A549 (cell line): ENCODE measurements at regions not wholly inside any gene's neighbourhood (a gene's known extent, or its start where the extent isn't known, plus 50 kb on each side); places are given as distances from the start of the nearest gene placed in this dataset.

ENCODE experiments used
- ATAC-seq, 2 experiments: fragments of 200-7000 bp in 1 of 2; fragments of >200 bp in 1 of 2; cut with Nextera tagmentation in 1 of 2; cut with Tn5 transposase in 1 of 2; 3 replicates each; pipeline versions ENCODE4 v1.8.0 to v1.9.1; 2018 to 2020; ENCODE audit warnings: mild to moderate bottlenecking in 1 of 2, moderate library complexity in 1 of 2
- CTCF ChIA-PET: fragments of 300-600 bp; sonication (Branson Sonifier 250); formaldehyde crosslinking; extraction: SDS; loops from one replicate; lab custom pipeline; 2021; ENCODE audit warnings: antibody characterized with exemption, inconsistent platforms; lab: Yijun Ruan, JAX
- POLR2A ChIA-PET: fragments of 350-600 bp; formaldehyde crosslinking; extraction: SDS; loops from one replicate; lab custom pipeline; 2021; ENCODE audit warnings: antibody characterized with exemption, inconsistent platforms; lab: Yijun Ruan, JAX
- DNase-seq, 2 experiments: peaks; one replicate each; pipeline versions ENCODE4 v3.0.0 to v3.0.0-alpha.2; 2011 to 2016; ENCODE audit warnings: low read depth in 1 of 2, low spot score in 1 of 2
- FAIRE-seq: peaks from 2 replicates; lab custom pipeline; 2011; peaks lifted over from hg19 to GRCh38; lab: Jason Lieb, UNC
- H3K27ac ChIP-seq, 2 experiments: fragments of >200 bp; sonication (Bioruptor Twin); formaldehyde crosslinking; 3 replicates each; pipeline ENCODE4 v1.5.1; 2016 to 2017
- H3K4me1 ChIP-seq: fragments of >200 bp; sonication (Bioruptor Twin); formaldehyde crosslinking; 3 replicates; pipeline ENCODE4 v1.6.1; 2016
- H3K4me2 ChIP-seq: fragments of >200 bp; sonication (Bioruptor Twin); formaldehyde crosslinking; 3 replicates; pipeline ENCODE4 v1.6.1; 2016
- H3K4me3 ChIP-seq: fragments of >200 bp; sonication (Bioruptor Twin); formaldehyde crosslinking; 3 replicates; pipeline ENCODE4 v1.5.1; 2016
- H3K9me3 ChIP-seq: fragments of >200 bp; sonication (Bioruptor Twin); formaldehyde crosslinking; 3 replicates; pipeline ENCODE4 v1.6.1; 2016
- CBX2 ChIP-seq: fragments of 200-600 bp; sonication (generic); IDR thresholded peaks from 2 replicates; pipeline ENCODE4 v1.6.1; 2016; ENCODE audit warnings: low read depth, mild to moderate bottlenecking, borderline replicate concordance
- CBX8 ChIP-seq: fragments of 200-600 bp; sonication (generic); IDR thresholded peaks from 2 replicates; pipeline ENCODE4 v1.6.1; 2016
- CEBPB ChIP-seq, 2 experiments: fragments of >200 bp in 1 of 2; sonication (Bioruptor Twin) in 1 of 2; formaldehyde crosslinking in 1 of 2; IDR thresholded peaks; 2 replicates each; pipeline ENCODE4 v1.6.1; 2012 to 2016
- CHD2 ChIP-seq: fragments of 150-350 bp; IDR thresholded peaks from 2 replicates; pipeline ENCODE4 v1.6.1; 2014; ENCODE audit warnings: low read length; ENCODE audit not compliant: partially characterized antibody
- CTCF ChIP-seq: fragments of >200 bp; sonication (Bioruptor Twin); formaldehyde crosslinking; IDR thresholded peaks from 3 replicates; pipeline ENCODE4 v1.5.1; 2016
- EHMT2 ChIP-seq: fragments of 200-600 bp; sonication (generic); IDR thresholded peaks from 2 replicates; pipeline ENCODE4 v1.6.1; 2016; ENCODE audit warnings: antibody characterized with exemption, low read depth, mild to moderate bottlenecking, moderate library complexity
- FOSL2 ChIP-seq, 2 experiments: fragments of 450-650 bp in 1 of 2; fragments of >200 bp in 1 of 2; sonication (Bioruptor Twin) in 1 of 2; formaldehyde crosslinking; IDR thresholded peaks; 2 replicates each; pipeline versions ENCODE4 v1.5.0 to v1.6.1; 2016 to 2020; ENCODE audit warnings: mild to moderate bottlenecking in 1 of 2, moderate library complexity in 1 of 2
- GATA3 ChIP-seq: IDR thresholded peaks from 2 replicates; pipeline ENCODE4 v1.6.1; 2012; ENCODE audit warnings: borderline replicate concordance
- HDAC2 ChIP-seq: fragments of 200-600 bp; sonication (generic); IDR thresholded peaks from 2 replicates; pipeline ENCODE4 v1.6.1; 2016
- HOXB13 ChIP-seq: fragments of 250-450 bp; sonication (Bioruptor Pico); IDR thresholded peaks from 2 replicates; pipeline ENCODE4 v1.5.0; 2020; ENCODE audit warnings: low read depth, mild to moderate bottlenecking, moderate library complexity
- JUNB ChIP-seq: fragments of >200 bp; sonication (Bioruptor Twin); formaldehyde crosslinking; IDR thresholded peaks from 2 replicates; pipeline ENCODE4 v1.6.1; 2016
- KDM1A ChIP-seq: fragments of 200-600 bp; sonication (generic); IDR thresholded peaks from 2 replicates; pipeline ENCODE4 v1.6.1; 2016; ENCODE audit warnings: low read depth, mild to moderate bottlenecking
- MAFK ChIP-seq: fragments of 450-650 bp; IDR thresholded peaks from 2 replicates; pipeline ENCODE4 v1.6.1; 2014; ENCODE audit not compliant: partially characterized antibody
- MAZ ChIP-seq: fragments of 150-350 bp; IDR thresholded peaks from 2 replicates; pipeline ENCODE4 v1.6.1; 2014; ENCODE audit warnings: antibody characterized with exemption, low read depth, low read length, borderline replicate concordance
- MYC ChIP-seq: IDR thresholded peaks from 2 replicates; pipeline ENCODE4 v1.6.1; 2012; ENCODE audit warnings: mild to moderate bottlenecking, inconsistent platforms, low read length, improper control_type of control experiment, borderline replicate concordance
- PHF8 ChIP-seq: fragments of 200-600 bp; sonication (generic); IDR thresholded peaks from 2 replicates; pipeline ENCODE4 v1.6.1; 2016; ENCODE audit warnings: low read depth, mild to moderate bottlenecking, antibody characterized with exemption, moderate library complexity, borderline replicate concordance
- POLR2AphosphoS2 ChIP-seq: conservative IDR thresholded peaks from 2 replicates; pipeline ENCODE4 v1.6.1; 2012; ENCODE audit warnings: low read length, improper control_type of control experiment, inconsistent platforms
- RARB ChIP-seq: fragments of 250-450 bp; sonication (Bioruptor Pico); IDR thresholded peaks from 2 replicates; pipeline ENCODE4 v1.8.0; 2021; ENCODE audit warnings: mild to moderate bottlenecking, moderate library complexity
- RCOR1 ChIP-seq: fragments of 150-350 bp; IDR thresholded peaks from 2 replicates; pipeline ENCODE4 v1.6.1; 2014; ENCODE audit warnings: antibody characterized with exemption, low read length, low read depth
- RNF2 ChIP-seq: fragments of 200-600 bp; sonication (generic); IDR thresholded peaks from 2 replicates; pipeline ENCODE4 v1.6.1; 2016; ENCODE audit warnings: low read depth, mild to moderate bottlenecking, antibody characterized with exemption, moderate library complexity, borderline replicate concordance
- SMC3 ChIP-seq: fragments of >200 bp; sonication (Bioruptor Twin); formaldehyde crosslinking; IDR thresholded peaks from 3 replicates; pipeline ENCODE4 v1.6.1; 2018; ENCODE audit warnings: inconsistent platforms
- SREBF2 ChIP-seq: fragments of 450-650 bp; IDR thresholded peaks from 2 replicates; pipeline ENCODE4 v1.6.1; 2014; ENCODE audit warnings: mild to moderate bottlenecking, moderate library complexity
- TP53 ChIP-seq: fragments of 250-450 bp; sonication (Bioruptor Pico); IDR thresholded peaks from 2 replicates; pipeline ENCODE4 v1.5.0; 2021; ENCODE audit warnings: mild to moderate bottlenecking, moderate library complexity
- ZFP36 ChIP-seq: fragments of 450-650 bp; IDR thresholded peaks from 2 replicates; pipeline ENCODE4 v1.6.1; 2014; ENCODE audit warnings: borderline replicate concordance; ENCODE audit not compliant: partially characterized antibody
- ZSCAN20 ChIP-seq: fragments of 250-450 bp; sonication (Bioruptor Pico); IDR thresholded peaks from 2 replicates; pipeline ENCODE4 v1.8.0; 2022; ENCODE audit warnings: mild to moderate bottlenecking, moderate library complexity
- WGBS: methylation state at CpG from one replicate; pipeline ENCODE4 v1.1.6; 2017; ENCODE audit errors: missing lambda C conversion rate; 5-methylcytosine and 5-hydroxymethylcytosine counted together
- TF ChIP-seq, protein P1 (sequence below): fragments of >200 bp; sonication (Bioruptor Twin); formaldehyde crosslinking; IDR thresholded peaks from 3 replicates; pipeline ENCODE4 v1.6.1; 2016
- TF ChIP-seq, protein P2 (sequence below): fragments of 200-600 bp; sonication (generic); IDR thresholded peaks from 2 replicates; pipeline ENCODE4 v1.6.1; 2016; ENCODE audit warnings: antibody characterized with exemption, mild to moderate bottlenecking, moderate library complexity
- TF ChIP-seq, protein P3 (sequence below): IDR thresholded peaks from 2 replicates; pipeline ENCODE4 v1.6.1; 2012

GRCh38 chr16:35198223-35199199 lies 1739.1 kb downstream of the TP53TG3F start:
- no peak for ATAC-seq
- no peak for TF ChIP-seq POLR2AphosphoS2
- no peak for TF ChIP-seq PHF8
- TF ChIP-seq SREBF2, result no peak
- no peak for TF ChIP-seq MYC
- no peak for TF ChIP-seq CHD2
- no peak for TF ChIP-seq CEBPB (IDR thresholded peaks at IDR 0.05)
- TF ChIP-seq, protein P1, sequence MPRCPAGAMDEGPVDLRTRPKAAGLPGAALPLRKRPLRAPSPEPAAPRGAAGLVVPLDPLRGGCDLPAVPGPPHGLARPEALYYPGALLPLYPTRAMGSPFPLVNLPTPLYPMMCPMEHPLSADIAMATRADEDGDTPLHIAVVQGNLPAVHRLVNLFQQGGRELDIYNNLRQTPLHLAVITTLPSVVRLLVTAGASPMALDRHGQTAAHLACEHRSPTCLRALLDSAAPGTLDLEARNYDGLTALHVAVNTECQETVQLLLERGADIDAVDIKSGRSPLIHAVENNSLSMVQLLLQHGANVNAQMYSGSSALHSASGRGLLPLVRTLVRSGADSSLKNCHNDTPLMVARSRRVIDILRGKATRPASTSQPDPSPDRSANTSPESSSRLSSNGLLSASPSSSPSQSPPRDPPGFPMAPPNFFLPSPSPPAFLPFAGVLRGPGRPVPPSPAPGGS, result no peak
- TF ChIP-seq MAZ, result no peak
- TF ChIP-seq HDAC2, result no peak
- TF ChIP-seq JUNB, result no peak
- TF ChIP-seq, protein P2, sequence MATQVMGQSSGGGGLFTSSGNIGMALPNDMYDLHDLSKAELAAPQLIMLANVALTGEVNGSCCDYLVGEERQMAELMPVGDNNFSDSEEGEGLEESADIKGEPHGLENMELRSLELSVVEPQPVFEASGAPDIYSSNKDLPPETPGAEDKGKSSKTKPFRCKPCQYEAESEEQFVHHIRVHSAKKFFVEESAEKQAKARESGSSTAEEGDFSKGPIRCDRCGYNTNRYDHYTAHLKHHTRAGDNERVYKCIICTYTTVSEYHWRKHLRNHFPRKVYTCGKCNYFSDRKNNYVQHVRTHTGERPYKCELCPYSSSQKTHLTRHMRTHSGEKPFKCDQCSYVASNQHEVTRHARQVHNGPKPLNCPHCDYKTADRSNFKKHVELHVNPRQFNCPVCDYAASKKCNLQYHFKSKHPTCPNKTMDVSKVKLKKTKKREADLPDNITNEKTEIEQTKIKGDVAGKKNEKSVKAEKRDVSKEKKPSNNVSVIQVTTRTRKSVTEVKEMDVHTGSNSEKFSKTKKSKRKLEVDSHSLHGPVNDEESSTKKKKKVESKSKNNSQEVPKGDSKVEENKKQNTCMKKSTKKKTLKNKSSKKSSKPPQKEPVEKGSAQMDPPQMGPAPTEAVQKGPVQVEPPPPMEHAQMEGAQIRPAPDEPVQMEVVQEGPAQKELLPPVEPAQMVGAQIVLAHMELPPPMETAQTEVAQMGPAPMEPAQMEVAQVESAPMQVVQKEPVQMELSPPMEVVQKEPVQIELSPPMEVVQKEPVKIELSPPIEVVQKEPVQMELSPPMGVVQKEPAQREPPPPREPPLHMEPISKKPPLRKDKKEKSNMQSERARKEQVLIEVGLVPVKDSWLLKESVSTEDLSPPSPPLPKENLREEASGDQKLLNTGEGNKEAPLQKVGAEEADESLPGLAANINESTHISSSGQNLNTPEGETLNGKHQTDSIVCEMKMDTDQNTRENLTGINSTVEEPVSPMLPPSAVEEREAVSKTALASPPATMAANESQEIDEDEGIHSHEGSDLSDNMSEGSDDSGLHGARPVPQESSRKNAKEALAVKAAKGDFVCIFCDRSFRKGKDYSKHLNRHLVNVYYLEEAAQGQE, result no peak
- TF ChIP-seq CBX8, result no peak
- no peak for TF ChIP-seq RCOR1
- no peak for TF ChIP-seq FOSL2 (IDR thresholded peaks at IDR 0.05)
- no peak for TF ChIP-seq FOSL2 (CRISPR knock-in tag; IDR thresholded peaks at IDR 0.05)
- no peak for TF ChIP-seq EHMT2
- TF ChIP-seq RNF2, result no peak
- TF ChIP-seq ZSCAN20 (CRISPR knock-in tag), result no peak
- TF ChIP-seq, all 56 proteins: peak for 0
- ChIA-PET POLR2A (no interaction called here), CTCF (no interaction called here)
- H3K9me3 ChIP-seq, result no peaks in the 10 kb centered on the region
- no peak overlapping the region for H3K4me2 ChIP-seq
- DNase-seq (no peak), FAIRE-seq (no peak)
- no peaks in the 10 kb centered on the region for H3K4me1 ChIP-seq
- H3K27ac ChIP-seq, result no peak overlapping the region
- 20% methylated on average over 16 of the region's 26 CpGs for WGBS
- H3K4me3 ChIP-seq, result no peak overlapping the region

GRCh38 chr16:35200662-35201061 lies 1741.2 kb downstream of the TP53TG3F start:
- H3K4me3 ChIP-seq, result no peak overlapping the region
- FAIRE-seq (no peak), DNase-seq (no peak), ATAC-seq (no peak)
- ChIA-PET POLR2A (no interaction called here), CTCF (no interaction called here)
- H3K4me1 ChIP-seq, result no peaks in the 10 kb centered on the region
- no peaks in the 10 kb centered on the region for H3K9me3 ChIP-seq
- no peak overlapping the region for H3K27ac ChIP-seq
- no peak overlapping the region for H3K4me2 ChIP-seq
- TF ChIP-seq CBX2, result no peak
- TF ChIP-seq HOXB13, result no peak
- TF ChIP-seq MAFK, result no peak
- no peak for TF ChIP-seq RCOR1
- TF ChIP-seq GATA3, result no peak
- TF ChIP-seq CTCF, result no peak
- TF ChIP-seq CHD2, result no peak
- no peak for TF ChIP-seq RARB (CRISPR knock-in tag)
- no peak for TF ChIP-seq FOSL2 (IDR thresholded peaks at IDR 0.05)
- TF ChIP-seq FOSL2 (CRISPR knock-in tag; IDR thresholded peaks at IDR 0.05), result no peak
- TF ChIP-seq TP53, result no peak
- no peak for TF ChIP-seq SMC3
- TF ChIP-seq EHMT2, result no peak
- TF ChIP-seq, protein P3, sequence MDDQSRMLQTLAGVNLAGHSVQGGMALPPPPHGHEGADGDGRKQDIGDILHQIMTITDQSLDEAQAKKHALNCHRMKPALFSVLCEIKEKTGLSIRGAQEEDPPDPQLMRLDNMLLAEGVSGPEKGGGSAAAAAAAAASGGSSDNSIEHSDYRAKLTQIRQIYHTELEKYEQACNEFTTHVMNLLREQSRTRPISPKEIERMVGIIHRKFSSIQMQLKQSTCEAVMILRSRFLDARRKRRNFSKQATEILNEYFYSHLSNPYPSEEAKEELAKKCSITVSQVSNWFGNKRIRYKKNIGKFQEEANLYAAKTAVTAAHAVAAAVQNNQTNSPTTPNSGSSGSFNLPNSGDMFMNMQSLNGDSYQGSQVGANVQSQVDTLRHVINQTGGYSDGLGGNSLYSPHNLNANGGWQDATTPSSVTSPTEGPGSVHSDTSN, result no peak
- TF ChIP-seq ZFP36, result no peak
- no peak for TF ChIP-seq SREBF2
- no peak for TF ChIP-seq KDM1A
- WGBS, result 0% methylated on average over 1 of the region's 1 CpG
